ENCODE measurements at regions not wholly inside any gene's neighbourhood (a gene's known extent, or its start where the extent isn't known, plus 50 kb on each side); places are given as distances from the start of the nearest gene placed in this dataset.

DNA sequence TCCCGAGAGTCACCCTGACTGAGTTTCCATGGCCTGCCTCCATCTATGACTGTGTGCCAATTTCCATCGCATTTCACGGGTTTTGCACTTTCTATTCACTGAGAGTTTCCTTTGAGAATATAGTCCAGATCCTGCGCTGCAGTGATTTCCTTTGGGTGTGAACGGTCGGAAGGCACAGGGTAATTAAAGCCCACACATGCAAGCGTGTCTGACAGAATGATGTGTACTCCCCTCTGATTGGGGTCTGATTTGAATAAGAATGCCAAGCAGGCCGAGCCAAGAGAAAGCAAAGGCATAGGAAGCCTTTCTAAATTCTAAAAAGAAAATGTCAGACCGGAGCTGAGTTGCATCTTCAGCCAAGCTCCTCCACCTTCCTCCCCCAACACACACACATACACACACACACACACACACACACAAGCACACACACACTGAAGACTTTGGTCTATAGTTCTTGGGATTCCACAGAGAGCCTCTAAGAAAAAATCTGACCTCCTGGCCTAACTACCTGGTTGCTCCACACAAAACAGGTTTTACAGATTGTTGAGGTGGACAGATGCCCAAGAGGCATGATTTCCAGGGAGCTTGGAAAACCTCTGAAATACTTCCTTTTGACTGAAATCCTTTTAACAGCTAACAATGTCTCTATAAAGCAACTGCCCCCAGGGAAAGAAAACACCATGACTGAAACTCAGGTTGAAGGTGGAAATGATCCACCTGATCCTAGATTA, 59.7 kb upstream of the LRRN1 start:
- Histone ChIP-seq H3K4me1 (no peaks in the 10 kb centered on the region), H3K27ac (no peak overlapping the region), H3K36me3 (no peaks in the 10 kb centered on the region), H3K9me3 (no peaks in the 10 kb centered on the region), H3K4me3 (no peak overlapping the region), H3K27me3 (no peaks in the 10 kb centered on the region)
- intact Hi-C loops (cut with DNase I; ENCODE audit: low total_unique reads) (no loop called here), in situ Hi-C loops (cut with MboI; ENCODE audit: low pct_ligation_motif_present in 1 of 4, low pct_unique_long_range_greater_than_20kb in 1 of 4, low sequenced_read_pairs in 3 of 4) (no loop called here)
- no peak for DNase-seq
- TF ChIP-seq, protein P1, sequence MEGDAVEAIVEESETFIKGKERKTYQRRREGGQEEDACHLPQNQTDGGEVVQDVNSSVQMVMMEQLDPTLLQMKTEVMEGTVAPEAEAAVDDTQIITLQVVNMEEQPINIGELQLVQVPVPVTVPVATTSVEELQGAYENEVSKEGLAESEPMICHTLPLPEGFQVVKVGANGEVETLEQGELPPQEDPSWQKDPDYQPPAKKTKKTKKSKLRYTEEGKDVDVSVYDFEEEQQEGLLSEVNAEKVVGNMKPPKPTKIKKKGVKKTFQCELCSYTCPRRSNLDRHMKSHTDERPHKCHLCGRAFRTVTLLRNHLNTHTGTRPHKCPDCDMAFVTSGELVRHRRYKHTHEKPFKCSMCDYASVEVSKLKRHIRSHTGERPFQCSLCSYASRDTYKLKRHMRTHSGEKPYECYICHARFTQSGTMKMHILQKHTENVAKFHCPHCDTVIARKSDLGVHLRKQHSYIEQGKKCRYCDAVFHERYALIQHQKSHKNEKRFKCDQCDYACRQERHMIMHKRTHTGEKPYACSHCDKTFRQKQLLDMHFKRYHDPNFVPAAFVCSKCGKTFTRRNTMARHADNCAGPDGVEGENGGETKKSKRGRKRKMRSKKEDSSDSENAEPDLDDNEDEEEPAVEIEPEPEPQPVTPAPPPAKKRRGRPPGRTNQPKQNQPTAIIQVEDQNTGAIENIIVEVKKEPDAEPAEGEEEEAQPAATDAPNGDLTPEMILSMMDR (IDR thresholded peaks at IDR 0.05), result no peak
- TF ChIP-seq POLR2A (IDR thresholded peaks at IDR 0.05) (no peak), POLR2AphosphoS5 (IDR thresholded peaks at IDR 0.05) (no peak), EP300 (IDR thresholded peaks at IDR 0.05; ENCODE audit: low read depth) (no peak)
- WGBS, 2 donors (ENCODE audit: low coverage in 1 of 2), result 76 to 82% methylated on average over 3 to 9 of the region's 9 CpGs

DNA sequence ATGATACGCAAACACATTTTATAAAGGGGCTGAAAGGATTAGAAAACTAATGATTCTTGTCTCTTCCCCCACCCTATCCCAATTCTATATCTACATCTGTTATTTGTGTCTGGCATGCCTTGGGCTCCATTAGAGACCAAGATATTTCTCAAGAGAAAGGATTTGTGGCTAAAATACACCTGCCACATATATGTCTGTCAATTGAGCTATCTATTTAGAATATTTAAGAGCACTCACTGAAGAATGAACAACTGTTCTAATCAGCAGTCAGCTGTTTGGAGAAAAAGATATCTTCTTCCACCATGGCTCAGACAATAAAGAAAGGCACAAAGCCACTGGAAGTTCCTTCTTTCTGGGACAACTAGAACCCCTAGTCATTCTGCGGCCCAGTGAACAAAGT, 61.7 kb upstream of the LRRN1 start:
- TF ChIP-seq POLR2A (IDR thresholded peaks at IDR 0.05), result no peak
- TF ChIP-seq, protein P1 (IDR thresholded peaks at IDR 0.05), result no peak
- TF ChIP-seq EP300 (IDR thresholded peaks at IDR 0.05; ENCODE audit: low read depth), result no peak
- TF ChIP-seq POLR2AphosphoS5 (IDR thresholded peaks at IDR 0.05), result no peak
- Histone ChIP-seq H3K27ac (no peak overlapping the region), H3K4me3 (no peak overlapping the region), H3K9me3 (no peaks in the 10 kb centered on the region), H3K27me3 (no peaks in the 10 kb centered on the region), H3K36me3 (no peaks in the 10 kb centered on the region), H3K4me1 (no peaks in the 10 kb centered on the region)
- WGBS, 2 donors (ENCODE audit: low coverage in 1 of 2), result 97 to 100% methylated on average over 1 to 2 of the region's 2 CpGs
- DNase-seq, result no peak
- intact Hi-C loops (cut with DNase I; ENCODE audit: low total_unique reads) (no loop called here), in situ Hi-C loops (cut with MboI; ENCODE audit: low pct_ligation_motif_present in 1 of 4, low pct_unique_long_range_greater_than_20kb in 1 of 4, low sequenced_read_pairs in 3 of 4) (no loop called here)

DNA sequence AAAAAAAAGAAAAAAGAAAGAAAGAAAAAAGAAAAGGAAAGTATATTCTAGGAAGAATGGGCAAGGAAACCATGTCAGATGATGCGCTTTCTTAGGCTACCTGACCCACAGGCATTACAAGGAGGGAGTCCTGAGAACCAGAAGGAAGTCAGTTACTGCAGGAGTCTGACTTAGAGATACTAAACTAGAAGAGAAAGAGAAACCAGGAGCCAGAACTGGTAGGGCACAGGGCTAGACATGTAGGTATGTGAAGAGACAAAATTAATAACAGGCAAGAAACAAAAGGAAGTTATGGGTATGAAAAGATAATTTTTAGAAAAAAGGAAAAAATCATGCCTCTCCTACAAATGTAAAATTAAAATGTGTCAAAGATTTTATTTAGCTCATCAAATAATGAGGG, 63.3 kb upstream of the LRRN1 start:
- H3K27me3 ChIP-seq, result no peaks in the 10 kb centered on the region
- H3K4me3 ChIP-seq, result no peak overlapping the region
- DNase-seq, result no peak
- in situ Hi-C loops (cut with MboI; ENCODE audit: low pct_ligation_motif_present in 1 of 4, low pct_unique_long_range_greater_than_20kb in 1 of 4, low sequenced_read_pairs in 3 of 4), result no loop called here
- TF ChIP-seq EP300 (IDR thresholded peaks at IDR 0.05; ENCODE audit: low read depth), result no peak
- no peak for TF ChIP-seq POLR2A (IDR thresholded peaks at IDR 0.05)
- TF ChIP-seq, protein P1 (IDR thresholded peaks at IDR 0.05), result no peak
- TF ChIP-seq POLR2AphosphoS5 (IDR thresholded peaks at IDR 0.05), result no peak
- H3K27ac ChIP-seq, result no peak overlapping the region
- no peaks in the 10 kb centered on the region for H3K9me3 ChIP-seq
- H3K4me1 ChIP-seq, result no peaks in the 10 kb centered on the region
- no peaks in the 10 kb centered on the region for H3K36me3 ChIP-seq
- whole genome bisulfite sequencing, 2 donors (ENCODE audit: low coverage in 1 of 2), result 95% methylated on average over 1 of the region's 1 CpG; no CpG with 5 or more reads in 1 of the 2 donors
- intact Hi-C loops (cut with DNase I; ENCODE audit: low total_unique reads), result no loop called here

DNA sequence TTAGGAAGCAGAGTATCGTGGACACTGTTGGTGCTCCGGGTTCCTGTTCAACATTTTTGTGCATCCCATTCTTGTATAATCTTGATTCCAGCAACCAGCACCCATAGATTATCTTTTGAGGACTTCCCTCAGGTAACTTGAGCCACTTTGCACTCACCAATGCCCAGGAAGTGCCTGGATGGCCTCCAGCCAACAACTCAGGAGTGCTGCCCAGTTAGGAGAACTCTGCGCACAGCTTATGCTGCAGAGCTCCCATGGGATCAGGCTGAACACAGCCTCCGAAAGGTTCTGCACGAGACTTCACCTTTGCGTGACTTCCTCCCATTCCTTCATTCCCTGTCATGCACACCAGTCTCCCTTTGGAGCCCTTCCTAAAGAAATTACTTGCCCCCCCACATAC, 64.3 kb upstream of the LRRN1 start:
- Histone ChIP-seq H3K9me3 (no peaks in the 10 kb centered on the region), H3K4me3 (no peak overlapping the region), H3K27ac (no peak overlapping the region), H3K4me1 (no peaks in the 10 kb centered on the region), H3K36me3 (no peaks in the 10 kb centered on the region), H3K27me3 (no peaks in the 10 kb centered on the region)
- intact Hi-C loops (cut with DNase I; ENCODE audit: low total_unique reads) (no loop called here), in situ Hi-C loops (cut with MboI; ENCODE audit: low pct_ligation_motif_present in 1 of 4, low pct_unique_long_range_greater_than_20kb in 1 of 4, low sequenced_read_pairs in 3 of 4) (no loop called here)
- 92% methylated on average over 6 of the region's 6 CpGs for WGBS, 2 donors (ENCODE audit: low coverage in 1 of 2)
- TF ChIP-seq POLR2AphosphoS5 (IDR thresholded peaks at IDR 0.05) (no peak), POLR2A (IDR thresholded peaks at IDR 0.05) (no peak), EP300 (IDR thresholded peaks at IDR 0.05; ENCODE audit: low read depth) (no peak)
- TF ChIP-seq, protein P1 (IDR thresholded peaks at IDR 0.05), result no peak
- no peak for DNase-seq

Measured in transverse colon (tissue), 4 donors.